Natural killer cell (primary cell): ENCODE measurements at regions not wholly inside any gene's neighbourhood (a gene's known extent, or its start where the extent isn't known, plus 50 kb on each side); places are given as distances from the start of the nearest gene placed in this dataset.

Experiments
- ATAC-seq, 3 donors: fragments of 150-1000 bp in 2 of 3; fragments of 200-7000 bp in 1 of 3; cut with Tn5 transposase; 1 replicate in 1 of 3; 2 replicates in 2 of 3; pipeline ENCODE4 v1.10.0; 2021; ENCODE audit warnings: mild to moderate bottlenecking in 2 of 3, moderate library complexity in 2 of 3
- DNase-seq, 2 donors: peaks; one replicate each; pipeline versions ENCODE4 v3.0.0 to v3.0.0-alpha.2; 2013 to 2021; ENCODE audit warnings: mixed read lengths in 1 of 2
- H3K27ac ChIP-seq: one replicate; pipeline ENCODE4 v1.5.1; 2013; ENCODE audit warnings: mild to moderate bottlenecking, low read length
- H3K27me3 ChIP-seq: one replicate; pipeline ENCODE4 v1.6.1; 2013; ENCODE audit warnings: low read length; ENCODE audit not compliant: control insufficient read depth, insufficient read depth
- H3K36me3 ChIP-seq: one replicate; pipeline ENCODE4 v1.6.1; 2013; ENCODE audit warnings: low read length; ENCODE audit not compliant: control insufficient read depth, insufficient read depth
- H3K4me1 ChIP-seq: one replicate; pipeline ENCODE4 v1.6.1; 2013; ENCODE audit warnings: low read length; ENCODE audit not compliant: control insufficient read depth, insufficient read depth
- H3K4me3 ChIP-seq: one replicate; pipeline ENCODE4 v1.5.1; 2013; ENCODE audit warnings: low read length
- H3K9me3 ChIP-seq: one replicate; pipeline ENCODE4 v1.6.1; 2013; ENCODE audit warnings: low read length; ENCODE audit not compliant: control insufficient read depth, insufficient read depth
- H3K27ac Mint-ChIP-seq, 2 donors: one replicate each; pipeline ENCODE4 v1.8.0; 2022; ENCODE audit warnings: mild to moderate bottlenecking in 2 of 2, mixed read lengths in 2 of 2, moderate library complexity in 1 of 2
- H3K27me3 Mint-ChIP-seq, 2 donors: one replicate each; pipeline ENCODE4 v1.8.0; 2022; ENCODE audit warnings: low read depth in 2 of 2, mixed read lengths in 2 of 2
- H3K36me3 Mint-ChIP-seq: one replicate; pipeline ENCODE4 v1.8.0; 2022; ENCODE audit warnings: mixed read lengths
- H3K4me1 Mint-ChIP-seq, 2 donors: one replicate each; pipeline ENCODE4 v1.8.0; 2022; ENCODE audit warnings: mixed read lengths in 2 of 2
- H3K4me3 Mint-ChIP-seq: one replicate; pipeline ENCODE4 v1.8.0; 2022; ENCODE audit warnings: mild to moderate bottlenecking, moderate library complexity, mixed read lengths
- H3K9me3 Mint-ChIP-seq, 2 donors: one replicate each; pipeline ENCODE4 v1.8.0; 2022; ENCODE audit warnings: mixed read lengths in 2 of 2
- CTCF ChIP-seq: fragments of 200-600 bp; IDR thresholded peaks from one replicate; pipeline ENCODE4 v1.8.0; 2022; ENCODE audit warnings: antibody characterized with exemption
- WGBS: methylation state at CpG from one replicate; pipeline ENCODE4 v1.1.7; 2013; ENCODE audit warnings: missing lambda C conversion rate; ENCODE audit not compliant: insufficient coverage; 5-methylcytosine and 5-hydroxymethylcytosine counted together
- intact Hi-C: fragments of 100-400 bp; cut with micrococcal nuclease; formaldehyde crosslinking; loops from one replicate; pipeline ENCODE4 v1.14.2; 2022

DNA sequence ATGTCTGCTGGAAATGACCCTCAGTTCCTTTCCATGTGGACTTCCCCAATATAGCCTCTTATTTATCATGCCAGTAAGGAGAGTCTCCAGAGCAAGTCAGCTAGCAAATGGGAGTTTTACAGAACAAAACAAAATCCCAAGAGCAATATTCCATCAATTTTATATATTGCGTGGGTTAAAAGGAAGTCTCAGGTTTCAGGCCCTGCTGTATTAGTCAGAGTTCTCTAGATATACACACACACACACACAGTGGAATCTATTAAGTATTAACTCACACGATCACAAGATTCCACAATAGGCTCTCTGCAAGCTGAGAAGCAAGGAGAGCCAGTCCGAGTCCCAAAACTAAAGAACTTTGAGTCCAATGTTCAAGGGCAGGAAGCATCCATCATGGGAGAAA is 102.8 kb upstream of the MAP2 start:
- H3K27me3 Mint-ChIP-seq, result no peaks in the 10 kb centered on the region
- no peak for ATAC-seq

GRCh38 chr2:209321581-209321980 is 102.3 kb upstream of the MAP2 start:
- TF ChIP-seq CTCF, result no peak
- Mint-ChIP-seq H3K4me3 (no peak overlapping the region), H3K27ac (no peak overlapping the region), H3K27me3 (no peaks in the 10 kb centered on the region), H3K9me3 (peaks cover 0 to 2% of the 10 kb centered on the region in 2 donors), H3K36me3 (no peaks in the 10 kb centered on the region), H3K4me1 (no peaks in the 10 kb centered on the region)
- H3K27me3 ChIP-seq, result no peaks in the 10 kb centered on the region
- H3K9me3 ChIP-seq, result no peaks in the 10 kb centered on the region
- DNase-seq, result no peak
- H3K4me1 ChIP-seq, result no peaks in the 10 kb centered on the region
- H3K4me3 ChIP-seq, result no peak overlapping the region
- ATAC-seq, result no peak
- no peaks in the 10 kb centered on the region for H3K36me3 ChIP-seq
- intact Hi-C loops, result no loop called here
- no peak overlapping the region for H3K27ac ChIP-seq
- WGBS, result 96% methylated on average over 3 of the region's 3 CpGs

More for the DNA sequence above, 102.8 kb upstream of the MAP2 start:
- Histone ChIP-seq H3K9me3 (no peaks in the 10 kb centered on the region), H3K4me1 (no peaks in the 10 kb centered on the region), H3K27me3 (no peaks in the 10 kb centered on the region), H3K36me3 (no peaks in the 10 kb centered on the region), H3K27ac (no peak overlapping the region), H3K4me3 (no peak overlapping the region)
- no peak for DNase-seq
- Mint-ChIP-seq H3K36me3 (no peaks in the 10 kb centered on the region), H3K4me3 (no peak overlapping the region), H3K27ac (no peak overlapping the region), H3K9me3 (peaks cover 0 to 2% of the 10 kb centered on the region in 2 donors), H3K4me1 (no peaks in the 10 kb centered on the region)
- 90% methylated on average over 3 of the region's 3 CpGs for WGBS
- TF ChIP-seq CTCF, result no peak
- intact Hi-C loops, result no loop called here

DNA sequence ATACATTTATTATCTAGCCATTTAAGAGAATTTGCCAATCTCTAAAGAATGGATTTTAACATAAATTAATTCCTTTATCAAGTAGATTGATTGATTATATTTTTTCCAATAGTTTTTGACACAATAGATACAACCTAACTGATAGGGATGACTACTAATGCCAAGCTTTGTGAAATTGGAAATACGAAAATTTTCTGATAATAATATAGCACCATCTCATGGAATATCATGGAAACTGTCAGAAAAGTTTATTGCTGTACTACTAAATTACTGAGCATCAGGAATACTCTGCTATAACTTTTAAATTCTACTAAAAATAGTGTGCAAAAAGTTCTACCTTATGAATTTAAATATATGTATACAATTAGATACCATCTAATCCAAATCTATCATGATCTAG is 101.8 kb upstream of the MAP2 start:
- no peaks in the 10 kb centered on the region for H3K4me1 ChIP-seq
- H3K27ac ChIP-seq, result no peak overlapping the region
- no peaks in the 10 kb centered on the region for H3K9me3 ChIP-seq
- DNase-seq (no peak), ATAC-seq (no peak)
- H3K36me3 Mint-ChIP-seq, result no peaks in the 10 kb centered on the region
- no peak for TF ChIP-seq CTCF
- intact Hi-C loops, result no loop called here
- peaks cover 0 to 2% of the 10 kb centered on the region in 2 donors for H3K9me3 Mint-ChIP-seq
- no CpG with 5 or more reads among the region's 1 CpG for whole genome bisulfite sequencing
- no peak overlapping the region for H3K27ac Mint-ChIP-seq
- H3K27me3 Mint-ChIP-seq, result no peaks in the 10 kb centered on the region
- no peaks in the 10 kb centered on the region for H3K36me3 ChIP-seq
- H3K4me3 ChIP-seq, result no peak overlapping the region
- H3K4me3 Mint-ChIP-seq, result no peak overlapping the region
- no peaks in the 10 kb centered on the region for H3K4me1 Mint-ChIP-seq
- no peaks in the 10 kb centered on the region for H3K27me3 ChIP-seq

- intact Hi-C loops, result no loop called here
- Mint-ChIP-seq H3K27ac (no peak overlapping the region), H3K9me3 (peaks cover 0 to 2% of the 10 kb centered on the region in 2 donors), H3K27me3 (no peaks in the 10 kb centered on the region), H3K4me3 (no peak overlapping the region), H3K4me1 (no peaks in the 10 kb centered on the region), H3K36me3 (no peaks in the 10 kb centered on the region)
- Histone ChIP-seq H3K4me1 (no peaks in the 10 kb centered on the region), H3K36me3 (no peaks in the 10 kb centered on the region), H3K27ac (no peak overlapping the region), H3K27me3 (no peaks in the 10 kb centered on the region), H3K4me3 (no peak overlapping the region), H3K9me3 (no peaks in the 10 kb centered on the region)
- DNase-seq (no peak), ATAC-seq (no peak)
- no peak for TF ChIP-seq CTCF
- 81% methylated on average over 5 of the region's 5 CpGs for WGBS
Measured at GRCh38 chr2:209322905-209323512, 100.8 kb upstream of the MAP2 start.
